ENCODE measurements at regions not wholly inside any gene's neighbourhood (a gene's known extent, or its start where the extent isn't known, plus 50 kb on each side); places are given as distances from the start of the nearest gene placed in this dataset.

DNA sequence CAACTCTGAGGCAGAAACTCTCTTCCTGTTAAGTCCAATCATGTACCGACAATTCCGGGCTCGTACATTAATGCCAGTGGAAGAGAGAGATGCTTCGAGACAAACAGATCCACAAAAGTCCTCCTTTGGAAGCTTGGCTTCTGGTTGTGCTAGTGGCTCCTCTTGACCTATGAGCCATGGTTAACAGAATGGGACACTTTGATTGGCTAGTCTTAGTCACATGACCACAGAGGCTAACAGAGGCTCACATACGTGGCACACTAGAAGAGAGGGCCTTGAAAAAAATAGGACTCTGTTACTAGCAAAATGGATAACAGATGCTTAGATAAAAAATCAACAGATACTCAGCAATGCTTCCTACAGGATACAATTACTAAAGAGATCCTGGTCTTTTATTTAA lies 1211.9 kb upstream of the GYPC start:
- TF ChIP-seq, protein P1, sequence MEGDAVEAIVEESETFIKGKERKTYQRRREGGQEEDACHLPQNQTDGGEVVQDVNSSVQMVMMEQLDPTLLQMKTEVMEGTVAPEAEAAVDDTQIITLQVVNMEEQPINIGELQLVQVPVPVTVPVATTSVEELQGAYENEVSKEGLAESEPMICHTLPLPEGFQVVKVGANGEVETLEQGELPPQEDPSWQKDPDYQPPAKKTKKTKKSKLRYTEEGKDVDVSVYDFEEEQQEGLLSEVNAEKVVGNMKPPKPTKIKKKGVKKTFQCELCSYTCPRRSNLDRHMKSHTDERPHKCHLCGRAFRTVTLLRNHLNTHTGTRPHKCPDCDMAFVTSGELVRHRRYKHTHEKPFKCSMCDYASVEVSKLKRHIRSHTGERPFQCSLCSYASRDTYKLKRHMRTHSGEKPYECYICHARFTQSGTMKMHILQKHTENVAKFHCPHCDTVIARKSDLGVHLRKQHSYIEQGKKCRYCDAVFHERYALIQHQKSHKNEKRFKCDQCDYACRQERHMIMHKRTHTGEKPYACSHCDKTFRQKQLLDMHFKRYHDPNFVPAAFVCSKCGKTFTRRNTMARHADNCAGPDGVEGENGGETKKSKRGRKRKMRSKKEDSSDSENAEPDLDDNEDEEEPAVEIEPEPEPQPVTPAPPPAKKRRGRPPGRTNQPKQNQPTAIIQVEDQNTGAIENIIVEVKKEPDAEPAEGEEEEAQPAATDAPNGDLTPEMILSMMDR (IDR thresholded peaks at IDR 0.05): no peak
- TF ChIP-seq POLR2A (IDR thresholded peaks at IDR 0.05): no peak
